Neural progenitor cell (in vitro differentiated cells): ENCODE measurements at regions not wholly inside any gene's neighbourhood (a gene's known extent, or its start where the extent isn't known, plus 50 kb on each side); places are given as distances from the start of the nearest gene placed in this dataset.
A peak's percentile ranks its signal among the peaks of the same experiment; 100 is the strongest.

ENCODE experiments used
- DNase-seq: peaks from one replicate; pipeline ENCODE4 v3.0.0-alpha.2; 2016; ENCODE audit warnings: low spot score
- H2AFZ ChIP-seq: fragments of 200-600 bp; sonication (generic); replicated peaks from 2 replicates; pipeline ENCODE4 v1.6.1; 2016; ENCODE audit warnings: antibody characterized with exemption
- H3F3A ChIP-seq: fragments of 200-600 bp; sonication (generic); 2 replicates; pipeline ENCODE4 v1.6.1; 2016; ENCODE audit warnings: antibody characterized with exemption, low read depth
- H3K27ac ChIP-seq: fragments of 200-600 bp; sonication (generic); 2 replicates; pipeline ENCODE4 v1.5.1; 2016; ENCODE audit warnings: mild to moderate bottlenecking
- H3K27me3 ChIP-seq: fragments of 200-600 bp; sonication (generic); 2 replicates; pipeline ENCODE4 v1.6.1; 2016; ENCODE audit warnings: mild to moderate bottlenecking, moderate library complexity
- H3K36me3 ChIP-seq: fragments of 200-600 bp; sonication (generic); 2 replicates; pipeline ENCODE4 v1.5.1; 2016
- H3K4me1 ChIP-seq: fragments of 200-600 bp; sonication (generic); 2 replicates; pipeline ENCODE4 v1.6.1; 2016; ENCODE audit warnings: mixed run types
- H3K4me2 ChIP-seq: fragments of 200-600 bp; sonication (generic); 2 replicates; pipeline ENCODE4 v1.6.1; 2016
- H3K4me3 ChIP-seq: fragments of 200-600 bp; sonication (generic); 2 replicates; pipeline ENCODE4 v1.5.1; 2016
- H3K79me2 ChIP-seq: fragments of 200-600 bp; sonication (generic); 2 replicates; pipeline ENCODE4 v1.6.1; 2016; ENCODE audit warnings: low read depth
- H3K9ac ChIP-seq: fragments of 200-600 bp; sonication (generic); 2 replicates; pipeline ENCODE4 v1.6.1; 2016
- H3K9me3 ChIP-seq: fragments of 200-600 bp; sonication (generic); 2 replicates; pipeline ENCODE4 v1.5.1; 2016; ENCODE audit warnings: low read depth
- H4K20me1 ChIP-seq: fragments of 200-600 bp; sonication (generic); 2 replicates; pipeline ENCODE4 v1.6.1; 2016; ENCODE audit warnings: low read depth
- H3K27ac Mint-ChIP-seq: 3 replicates; pipeline ENCODE4 v1.8.0; 2021; ENCODE audit warnings: mixed read lengths
- H3K27me3 Mint-ChIP-seq: 2 replicates; pipeline ENCODE4 v1.8.0; 2022; ENCODE audit warnings: low read depth, mild to moderate bottlenecking, inconsistent platforms, moderate library complexity, mixed read lengths; ENCODE audit not compliant: insufficient read depth
- H3K36me3 Mint-ChIP-seq: 3 replicates; pipeline ENCODE4 v1.8.0; 2021; ENCODE audit warnings: mixed read lengths
- H3K4me1 Mint-ChIP-seq: 3 replicates; pipeline ENCODE4 v1.8.0; 2021; ENCODE audit warnings: mixed read lengths
- H3K4me3 Mint-ChIP-seq: 3 replicates; pipeline ENCODE4 v1.8.0; 2021; ENCODE audit warnings: mild to moderate bottlenecking, moderate library complexity, mixed read lengths
- H3K9me3 Mint-ChIP-seq: 3 replicates; pipeline ENCODE4 v1.8.0; 2020; ENCODE audit warnings: mixed read lengths
- EZH2 ChIP-seq: fragments of 200-600 bp; sonication (generic); IDR thresholded peaks from 2 replicates; pipeline ENCODE4 v1.6.1; 2017; ENCODE audit warnings: antibody characterized with exemption, mild to moderate bottlenecking, moderate library complexity
- EZH2phosphoT487 ChIP-seq: fragments of 200-600 bp; sonication (generic); IDR thresholded peaks from 2 replicates; pipeline ENCODE4 v1.6.1; 2017; ENCODE audit warnings: antibody characterized with exemption
- TF ChIP-seq, protein P1 (sequence below): fragments of 200-600 bp; sonication (generic); IDR thresholded peaks from 2 replicates; pipeline ENCODE4 v1.5.1; 2017; ENCODE audit warnings: antibody characterized with exemption, mild to moderate bottlenecking

GRCh38 chr11:29281271-29281777, 735.5 kb downstream of the KCNA4 start:
- no peaks in the 10 kb centered on the region for H3K9me3 ChIP-seq
- peak overlapping the region; percentile 47 for H2AFZ ChIP-seq
- H3K36me3 Mint-ChIP-seq, result no peaks in the 10 kb centered on the region
- H3K9me3 Mint-ChIP-seq, result no peaks in the 10 kb centered on the region
- no peak for DNase-seq
- no peak overlapping the region for H3K4me3 Mint-ChIP-seq
- H3F3A ChIP-seq, result no peaks in the 10 kb centered on the region
- no peaks in the 10 kb centered on the region for H3K27me3 Mint-ChIP-seq
- H3K27me3 ChIP-seq, result no peaks in the 10 kb centered on the region
- no peaks in the 10 kb centered on the region for H3K4me1 ChIP-seq
- no peak overlapping the region for H3K27ac ChIP-seq
- no peaks in the 10 kb centered on the region for H3K79me2 ChIP-seq
- no peak overlapping the region for H3K4me2 ChIP-seq
- H3K27ac Mint-ChIP-seq, result no peak overlapping the region
- H3K36me3 ChIP-seq, result no peaks in the 10 kb centered on the region
- H3K4me1 Mint-ChIP-seq, result peaks cover 13% of the 10 kb centered on the region
- TF ChIP-seq, protein P1, sequence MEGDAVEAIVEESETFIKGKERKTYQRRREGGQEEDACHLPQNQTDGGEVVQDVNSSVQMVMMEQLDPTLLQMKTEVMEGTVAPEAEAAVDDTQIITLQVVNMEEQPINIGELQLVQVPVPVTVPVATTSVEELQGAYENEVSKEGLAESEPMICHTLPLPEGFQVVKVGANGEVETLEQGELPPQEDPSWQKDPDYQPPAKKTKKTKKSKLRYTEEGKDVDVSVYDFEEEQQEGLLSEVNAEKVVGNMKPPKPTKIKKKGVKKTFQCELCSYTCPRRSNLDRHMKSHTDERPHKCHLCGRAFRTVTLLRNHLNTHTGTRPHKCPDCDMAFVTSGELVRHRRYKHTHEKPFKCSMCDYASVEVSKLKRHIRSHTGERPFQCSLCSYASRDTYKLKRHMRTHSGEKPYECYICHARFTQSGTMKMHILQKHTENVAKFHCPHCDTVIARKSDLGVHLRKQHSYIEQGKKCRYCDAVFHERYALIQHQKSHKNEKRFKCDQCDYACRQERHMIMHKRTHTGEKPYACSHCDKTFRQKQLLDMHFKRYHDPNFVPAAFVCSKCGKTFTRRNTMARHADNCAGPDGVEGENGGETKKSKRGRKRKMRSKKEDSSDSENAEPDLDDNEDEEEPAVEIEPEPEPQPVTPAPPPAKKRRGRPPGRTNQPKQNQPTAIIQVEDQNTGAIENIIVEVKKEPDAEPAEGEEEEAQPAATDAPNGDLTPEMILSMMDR, result no peak
- TF ChIP-seq EZH2phosphoT487 (no peak), EZH2 (no peak)
- H4K20me1 ChIP-seq, result no peaks in the 10 kb centered on the region
- H3K4me3 ChIP-seq, result no peak overlapping the region
- no peak overlapping the region for H3K9ac ChIP-seq

- H3K9me3 ChIP-seq, result no peaks in the 10 kb centered on the region
- H3K27ac ChIP-seq, result no peak overlapping the region
- H4K20me1 ChIP-seq, result no peaks in the 10 kb centered on the region
- no peaks in the 10 kb centered on the region for H3K36me3 Mint-ChIP-seq
- peaks cover 13% of the 10 kb centered on the region for H3K4me1 Mint-ChIP-seq
- H3K9me3 Mint-ChIP-seq, result no peaks in the 10 kb centered on the region
- no peak overlapping the region for H3K4me3 ChIP-seq
- H3K27ac Mint-ChIP-seq, result no peak overlapping the region
- H3K27me3 Mint-ChIP-seq, result no peaks in the 10 kb centered on the region
- H3K9ac ChIP-seq, result no peak overlapping the region
- no peak for DNase-seq
- no peak overlapping the region for H3K4me2 ChIP-seq
- H2AFZ ChIP-seq, result peak overlapping the region; percentile 28
- H3K79me2 ChIP-seq, result no peaks in the 10 kb centered on the region
- H3K36me3 ChIP-seq, result no peaks in the 10 kb centered on the region
- TF ChIP-seq, protein P1, result no peak
- TF ChIP-seq EZH2, result no peak
- TF ChIP-seq EZH2phosphoT487, result no peak
- H3F3A ChIP-seq, result no peaks in the 10 kb centered on the region
- H3K4me3 Mint-ChIP-seq, result no peak overlapping the region
- no peaks in the 10 kb centered on the region for H3K27me3 ChIP-seq
- H3K4me1 ChIP-seq, result no peaks in the 10 kb centered on the region
These were observed 736.4 kb downstream of the KCNA4 start for GRCh38 chr11:29280452-29280851.

GRCh38 chr11:29279716-29280115, 737.1 kb downstream of the KCNA4 start:
- H4K20me1 ChIP-seq, result no peaks in the 10 kb centered on the region
- Mint-ChIP-seq H3K36me3 (no peaks in the 10 kb centered on the region), H3K27ac (no peak overlapping the region), H3K9me3 (no peaks in the 10 kb centered on the region), H3K4me1 (peaks cover 13% of the 10 kb centered on the region), H3K27me3 (no peaks in the 10 kb centered on the region), H3K4me3 (no peak overlapping the region)
- no peak overlapping the region for H3K27ac ChIP-seq
- no peaks in the 10 kb centered on the region for H3K79me2 ChIP-seq
- H2AFZ ChIP-seq, result no peak overlapping the region
- no peak overlapping the region for H3K9ac ChIP-seq
- no peak overlapping the region for H3K4me2 ChIP-seq
- H3K4me3 ChIP-seq, result no peak overlapping the region
- no peak for DNase-seq
- no peaks in the 10 kb centered on the region for H3F3A ChIP-seq
- no peaks in the 10 kb centered on the region for H3K4me1 ChIP-seq
- H3K36me3 ChIP-seq, result no peaks in the 10 kb centered on the region
- H3K9me3 ChIP-seq, result no peaks in the 10 kb centered on the region
- TF ChIP-seq EZH2 (no peak), EZH2phosphoT487 (no peak)
- TF ChIP-seq, protein P1, result no peak
- H3K27me3 ChIP-seq, result no peaks in the 10 kb centered on the region
